NCI-H1092 (cell line): ENCODE measurements at regions not wholly inside any gene's neighbourhood (a gene's known extent, or its start where the extent isn't known, plus 50 kb on each side); places are given as distances from the start of the nearest gene placed in this dataset.

Source experiments
- DNase-seq: peaks from one replicate; lab custom pipeline; 2025; lab: John Stamatoyannopoulos, UW

GRCh38 chr1:221306239-221306638 is 427.0 kb downstream of the HLX start:
- no peak for DNase-seq

- DNase-seq: no peak
Observed at GRCh38 chr1:221308534-221309511, 429.6 kb downstream of the HLX start.

GRCh38 chr1:221309723-221310122 is 430.5 kb downstream of the HLX start:
- DNase-seq: peak; percentile 87

- DNase-seq: peak; percentile 92
Observed at GRCh38 chr1:221310180-221310579, 430.9 kb downstream of the HLX start.

GRCh38 chr1:221315330-221315729 is 426.6 kb downstream of the DUSP10 start:
- no peak for DNase-seq

GRCh38 chr1:221316491-221317056 is 425.3 kb downstream of the DUSP10 start:
- no peak for DNase-seq

GRCh38 chr1:221317537-221317936 is 424.4 kb downstream of the DUSP10 start:
- DNase-seq: no peak

GRCh38 chr1:221327954-221328353 is 413.9 kb downstream of the DUSP10 start:
- peak; percentile 97 for DNase-seq

- DNase-seq: no peak
Observed at GRCh38 chr1:221328371-221328770, 413.5 kb downstream of the DUSP10 start.

GRCh38 chr1:221331273-221332183 is 410.4 kb downstream of the DUSP10 start:
- DNase-seq: no peak

- DNase-seq: no peak
Observed at GRCh38 chr1:221334062-221334461, 407.8 kb downstream of the DUSP10 start.

GRCh38 chr1:221335161-221336101 is 406.5 kb downstream of the DUSP10 start:
- DNase-seq: no peak

- no peak for DNase-seq
Observed at GRCh38 chr1:221336126-221336525, 405.8 kb downstream of the DUSP10 start.

- DNase-seq: no peak
Observed at GRCh38 chr1:221337106-221337505, 404.8 kb downstream of the DUSP10 start.

GRCh38 chr1:221343136-221343535 is 398.8 kb downstream of the DUSP10 start:
- no peak for DNase-seq

- no peak for DNase-seq
Observed at GRCh38 chr1:221343607-221344006, 398.3 kb downstream of the DUSP10 start.

GRCh38 chr1:221344693-221345092 is 397.2 kb downstream of the DUSP10 start:
- no peak for DNase-seq

- DNase-seq: no peak
Observed at GRCh38 chr1:221347706-221348105, 394.2 kb downstream of the DUSP10 start.

- no peak for DNase-seq
Observed at GRCh38 chr1:221350091-221350490, 391.8 kb downstream of the DUSP10 start.

- no peak for DNase-seq
Observed at GRCh38 chr1:221356693-221357092, 385.2 kb downstream of the DUSP10 start.

GRCh38 chr1:221363039-221363438 is 378.9 kb downstream of the DUSP10 start:
- DNase-seq: no peak
